K562 (cell line): ENCODE measurements at regions not wholly inside any gene's neighbourhood (a gene's known extent, or its start where the extent isn't known, plus 50 kb on each side); places are given as distances from the start of the nearest gene placed in this dataset.

Experiments used
- ATAC-seq: fragments of 200-7000 bp; cut with Tn5 transposase; 3 replicates; pipeline ENCODE4 v1.9.1; 2020; ENCODE audit warnings: moderate library complexity
- BruUV-seq: library from RNA; stranded (reverse); fragments of 400-500 nt; replicated peaks from 2 replicates; lab custom pipeline; 2021; lab: Mats Ljungman, UMichigan
- CTCF ChIA-PET: fragments of 300-600 bp; formaldehyde crosslinking; extraction: SDS; loops from one replicate; lab custom pipeline; 2021; ENCODE audit warnings: low intra/inter-chr PET ratio; lab: Yijun Ruan, JAX
- POLR2A ChIA-PET: fragments of 300-600, 350-650 bp; sonication (Branson Sonifier 250); formaldehyde crosslinking; extraction: SDS; loops from one replicate; lab custom pipeline; 2021; ENCODE audit warnings: antibody characterized with exemption, inconsistent platforms; lab: Yijun Ruan, JAX
- DNase-seq, 4 experiments: peaks; one replicate each; pipeline versions ENCODE4 v3.0.0 to v3.0.0-alpha.2; 2011 to 2018; ENCODE audit warnings: low spot score in 3 of 4, mixed read lengths in 3 of 4; ENCODE audit errors: extremely low read depth in 1 of 4
- FAIRE-seq: peaks from 2 replicates; lab custom pipeline; 2011; peaks lifted over from hg19 to GRCh38; lab: Jason Lieb, UNC
- H2AFZ ChIP-seq: 2 replicates; pipeline ENCODE4 v1.6.0; 2011; ENCODE audit warnings: low read depth, low read length, control low read depth, inconsistent platforms
- H3K27ac ChIP-seq: fragments of 200-600 bp; 3 replicates; pipeline ENCODE4 v1.8.0; 2011; ENCODE audit warnings: low read depth, mild to moderate bottlenecking, control low read depth, inconsistent platforms, low read length, moderate library complexity, mixed read lengths; ENCODE audit errors: extremely low read depth
- H3K27me3 ChIP-seq, 2 experiments: fragments of 300-600 bp in 1 of 2; 2 replicates in 1 of 2; 3 replicates in 1 of 2; pipeline versions ENCODE4 v1.6.0 to v1.8.0; 2011; ENCODE audit warnings: inconsistent platforms in 2 of 2, low read length in 2 of 2, mild to moderate bottlenecking in 1 of 2, mixed read lengths in 1 of 2, moderate library complexity in 1 of 2; ENCODE audit not compliant: control insufficient read depth in 2 of 2, insufficient read depth in 2 of 2
- H3K36me3 ChIP-seq: fragments of 300-600 bp; 3 replicates; pipeline ENCODE4 v1.8.0; 2011; ENCODE audit warnings: mild to moderate bottlenecking, low read length, inconsistent platforms; ENCODE audit not compliant: control insufficient read depth, insufficient read depth
- H3K4me1 ChIP-seq, 2 experiments: fragments of 200-600 bp in 1 of 2; replicated peaks in 1 of 2; 2 replicates in 1 of 2; 3 replicates in 1 of 2; pipeline versions ENCODE4 v1.5.1 to v1.8.0; 2011; ENCODE audit warnings: inconsistent platforms in 2 of 2, low read length in 2 of 2, mild to moderate bottlenecking in 1 of 2, mixed read lengths in 1 of 2, moderate library complexity in 1 of 2; ENCODE audit not compliant: control insufficient read depth in 2 of 2, insufficient read depth in 2 of 2
- H3K4me2 ChIP-seq: 2 replicates; pipeline ENCODE4 v1.6.1; 2011; ENCODE audit warnings: low read length, control low read depth, inconsistent platforms, mixed read lengths; ENCODE audit not compliant: insufficient read depth
- H3K4me3 ChIP-seq: fragments of 200-600 bp; sonication (generic), shearing (Covaris generic); 2 replicates; pipeline ENCODE4 v1.5.1; 2016; ENCODE audit warnings: control low read depth, inconsistent platforms
- H3K79me2 ChIP-seq: fragments of 200-600 bp; 3 replicates; pipeline ENCODE4 v1.8.0; 2011; ENCODE audit warnings: low read length, inconsistent platforms; ENCODE audit not compliant: control insufficient read depth, insufficient read depth
- H3K9ac ChIP-seq, 2 experiments: 2 replicates each; pipeline versions ENCODE4 v1.6.0 to v1.6.1; 2011; ENCODE audit warnings: low read depth in 2 of 2, low read length in 2 of 2, control low read depth in 1 of 2, inconsistent platforms in 1 of 2, mild to moderate bottlenecking in 1 of 2, mixed read lengths in 1 of 2; ENCODE audit not compliant: insufficient read depth in 1 of 2
- H3K9me1 ChIP-seq: one replicate; pipeline ENCODE4 v1.6.0; 2011; ENCODE audit warnings: inconsistent platforms, mild to moderate bottlenecking, low read length, moderate library complexity; ENCODE audit not compliant: control insufficient read depth, insufficient read depth
- H3K9me3 ChIP-seq: replicated peaks from 2 replicates; pipeline ENCODE4 v1.5.1; 2011; ENCODE audit warnings: low read depth, low read length, inconsistent platforms; ENCODE audit not compliant: control insufficient read depth, insufficient read depth
- H4K20me1 ChIP-seq: replicated peaks from 2 replicates; pipeline ENCODE4 v1.6.1; 2011; ENCODE audit warnings: low read length, inconsistent platforms, mixed read lengths; ENCODE audit not compliant: control insufficient read depth, insufficient read depth
- CBX2 ChIP-seq: fragments of 200-600 bp; sonication (generic); IDR thresholded peaks from one replicate; pipeline ENCODE4 v1.6.1; 2012; ENCODE audit warnings: mild to moderate bottlenecking, low read length, inconsistent platforms; ENCODE audit not compliant: insufficient read depth, poor library complexity, severe bottlenecking
- DACH1 ChIP-seq: fragments of 450-650 bp; IDR thresholded peaks from 2 replicates; pipeline ENCODE4 v1.6.1; 2018; ENCODE audit not compliant: partially characterized antibody
- ELF4 ChIP-seq: fragments of 450-650 bp; formaldehyde crosslinking; IDR thresholded peaks from 2 replicates; pipeline ENCODE4 v1.4.0; 2022; ENCODE audit warnings: missing genetic modification characterization
- FOS ChIP-seq: IDR thresholded peaks from 3 replicates; pipeline ENCODE4 v1.6.1; 2011; ENCODE audit not compliant: insufficient read length; ENCODE audit errors: extremely low read depth
- GATAD2B ChIP-seq: fragments of 450-650 bp; IDR thresholded peaks from 2 replicates; pipeline ENCODE4 v1.6.1; 2017; ENCODE audit warnings: mild to moderate bottlenecking, borderline replicate concordance
- KDM1A ChIP-seq, 2 experiments: fragments of 450-650 bp; IDR thresholded peaks; 2 replicates each; pipeline ENCODE4 v1.6.1; 2016; ENCODE audit warnings: mild to moderate bottlenecking in 2 of 2
- MLX ChIP-seq, 2 experiments: fragments of 450-650 bp in 1 of 2; sonication (generic) in 1 of 2; formaldehyde crosslinking; conservative IDR thresholded peaks; 2 replicates each; pipeline versions ENCODE4 v1.4.0 to v1.8.1; 2020 to 2022; ENCODE audit warnings: mild to moderate bottlenecking in 1 of 2, missing genetic modification reagents in 1 of 2
- MYBL2 ChIP-seq, 2 experiments: fragments of 450-650 bp in 1 of 2; sonication (generic) in 1 of 2; formaldehyde crosslinking in 1 of 2; IDR thresholded peaks; 2 replicates each; pipeline versions ENCODE4 v1.6.1 to v1.8.1; 2017 to 2022; ENCODE audit warnings: borderline replicate concordance in 1 of 2, inconsistent platforms in 1 of 2, low read depth in 1 of 2, mild to moderate bottlenecking in 1 of 2, missing genetic modification reagents in 1 of 2, moderate library complexity in 1 of 2
- SMARCC2 ChIP-seq: fragments of 450-650 bp; IDR thresholded peaks from 2 replicates; pipeline ENCODE4 v1.6.1; 2017; ENCODE audit warnings: antibody characterized with exemption, moderate library complexity, mild to moderate bottlenecking, low read depth
- SREBF2 ChIP-seq: sonication (generic); formaldehyde crosslinking; IDR thresholded peaks from 2 replicates; pipeline ENCODE4 v1.4.0; 2020; ENCODE audit warnings: mild to moderate bottlenecking, missing genetic modification reagents
- ZNF232 ChIP-seq: sonication (generic); formaldehyde crosslinking; IDR thresholded peaks from 2 replicates; pipeline ENCODE4 v1.8.0; 2022; ENCODE audit warnings: mild to moderate bottlenecking, missing genetic modification reagents
- ZZZ3 ChIP-seq: fragments of 450-650 bp; IDR thresholded peaks from 2 replicates; pipeline ENCODE4 v1.6.1; 2016; ENCODE audit warnings: antibody characterized with exemption, mild to moderate bottlenecking, moderate library complexity
- WGBS: fragments of 100-300 bp; shearing (Covaris generic); methylation state at CpG from one replicate; pipeline ENCODE4 v1.1.6; 2016; ENCODE audit warnings: low coverage, mixed read lengths; ENCODE audit not compliant: insufficient coverage; ENCODE audit errors: missing lambda C conversion rate; 5-methylcytosine and 5-hydroxymethylcytosine counted together
- in situ Hi-C: fragments of 300-500 bp; cut with MboI; formaldehyde crosslinking; loops from 4 replicates; pipeline ENCODE4 v1.15.0; 2018; ENCODE audit warnings: inconsistent platforms, mixed read lengths
- intact Hi-C: fragments of 100-400 bp; cut with micrococcal nuclease; formaldehyde crosslinking; loops from 2 replicates; pipeline ENCODE4 v1.14.2; 2022
- TF ChIP-seq, protein P1 (sequence below): sonication (generic); formaldehyde crosslinking; IDR thresholded peaks from 2 replicates; pipeline ENCODE4 v1.8.0; 2023; ENCODE audit warnings: mild to moderate bottlenecking, missing genetic modification reagents

GRCh38 chr13:103908274-103908673, 842.1 kb upstream of the SLC10A2 start:
- Histone ChIP-seq H3K9me3 (no peaks in the 10 kb centered on the region), H3K9ac (no peak overlapping the region), H3K4me1 (no peaks in the 10 kb centered on the region), H2AFZ (no peak overlapping the region), H3K27ac (no peak overlapping the region), H4K20me1 (no peaks in the 10 kb centered on the region), H3K4me2 (no peak overlapping the region)
- ATAC-seq (no peak), FAIRE-seq (no peak), DNase-seq (no peak)
- in situ Hi-C loops (no loop called here), intact Hi-C loops (no loop called here)
- POLR2A ChIA-PET: no interaction called here
- no TSS peak for BruUV-seq
- TF ChIP-seq DACH1: no peak
- no peak for TF ChIP-seq SREBF2 (CRISPR knock-in tag)
- TF ChIP-seq GATAD2B: no peak
- TF ChIP-seq ELF4 (CRISPR knock-in tag): no peak
- TF ChIP-seq CBX2: no peak
- no peak for TF ChIP-seq MLX (CRISPR knock-in tag; conservative IDR thresholded peaks at IDR 0.05)
- no peak for TF ChIP-seq ZZZ3
- TF ChIP-seq SMARCC2: no peak
- TF ChIP-seq ZNF232 (CRISPR knock-in tag): no peak
- TF ChIP-seq MYBL2 (IDR thresholded peaks at IDR 0.05; ENCODE audit: low read depth): no peak
- no peak for TF ChIP-seq MYBL2 (CRISPR knock-in tag; IDR thresholded peaks at IDR 0.05; ENCODE audit: borderline replicate concordance)
- TF ChIP-seq KDM1A (IDR thresholded peaks at IDR 0.05): no peak
- TF ChIP-seq, protein P1, sequence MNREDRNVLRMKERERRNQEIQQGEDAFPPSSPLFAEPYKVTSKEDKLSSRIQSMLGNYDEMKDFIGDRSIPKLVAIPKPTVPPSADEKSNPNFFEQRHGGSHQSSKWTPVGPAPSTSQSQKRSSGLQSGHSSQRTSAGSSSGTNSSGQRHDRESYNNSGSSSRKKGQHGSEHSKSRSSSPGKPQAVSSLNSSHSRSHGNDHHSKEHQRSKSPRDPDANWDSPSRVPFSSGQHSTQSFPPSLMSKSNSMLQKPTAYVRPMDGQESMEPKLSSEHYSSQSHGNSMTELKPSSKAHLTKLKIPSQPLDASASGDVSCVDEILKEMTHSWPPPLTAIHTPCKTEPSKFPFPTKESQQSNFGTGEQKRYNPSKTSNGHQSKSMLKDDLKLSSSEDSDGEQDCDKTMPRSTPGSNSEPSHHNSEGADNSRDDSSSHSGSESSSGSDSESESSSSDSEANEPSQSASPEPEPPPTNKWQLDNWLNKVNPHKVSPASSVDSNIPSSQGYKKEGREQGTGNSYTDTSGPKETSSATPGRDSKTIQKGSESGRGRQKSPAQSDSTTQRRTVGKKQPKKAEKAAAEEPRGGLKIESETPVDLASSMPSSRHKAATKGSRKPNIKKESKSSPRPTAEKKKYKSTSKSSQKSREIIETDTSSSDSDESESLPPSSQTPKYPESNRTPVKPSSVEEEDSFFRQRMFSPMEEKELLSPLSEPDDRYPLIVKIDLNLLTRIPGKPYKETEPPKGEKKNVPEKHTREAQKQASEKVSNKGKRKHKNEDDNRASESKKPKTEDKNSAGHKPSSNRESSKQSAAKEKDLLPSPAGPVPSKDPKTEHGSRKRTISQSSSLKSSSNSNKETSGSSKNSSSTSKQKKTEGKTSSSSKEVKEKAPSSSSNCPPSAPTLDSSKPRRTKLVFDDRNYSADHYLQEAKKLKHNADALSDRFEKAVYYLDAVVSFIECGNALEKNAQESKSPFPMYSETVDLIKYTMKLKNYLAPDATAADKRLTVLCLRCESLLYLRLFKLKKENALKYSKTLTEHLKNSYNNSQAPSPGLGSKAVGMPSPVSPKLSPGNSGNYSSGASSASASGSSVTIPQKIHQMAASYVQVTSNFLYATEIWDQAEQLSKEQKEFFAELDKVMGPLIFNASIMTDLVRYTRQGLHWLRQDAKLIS (CRISPR knock-in tag): no peak
- no peak for TF ChIP-seq FOS
- TF ChIP-seq, all 486 proteins: peak for 0
- Histone ChIP-seq H3K27me3 (no peaks in the 10 kb centered on the region), H3K79me2 (no peaks in the 10 kb centered on the region), H3K4me3 (no peak overlapping the region), H3K9me1 (no peaks in the 10 kb centered on the region), H3K36me3 (no peaks in the 10 kb centered on the region)
- 0% methylated on average over 5 of the region's 5 CpGs for WGBS
- CTCF ChIA-PET: no interaction called here
